Activated naive CD8-positive, alpha-beta T cell treated with anti-CD3 and anti-CD28 coated beads for 36 hours (primary cell): ENCODE measurements at regions not wholly inside any gene's neighbourhood (a gene's known extent, or its start where the extent isn't known, plus 50 kb on each side); places are given as distances from the start of the nearest gene placed in this dataset.

Experiments
- DNase-seq: peaks from one replicate; pipeline ENCODE4 v3.0.0; 2021
- H3K27ac Mint-ChIP-seq: one replicate; pipeline ENCODE4 v1.8.0; 2022; ENCODE audit warnings: mild to moderate bottlenecking, moderate library complexity, mixed read lengths
- H3K27me3 Mint-ChIP-seq: one replicate; pipeline ENCODE4 v1.8.0; 2022; ENCODE audit warnings: mild to moderate bottlenecking, mixed read lengths
- H3K36me3 Mint-ChIP-seq: one replicate; pipeline ENCODE4 v1.8.0; 2021; ENCODE audit warnings: mild to moderate bottlenecking, mixed read lengths
- H3K4me1 Mint-ChIP-seq: one replicate; pipeline ENCODE4 v1.8.0; 2021; ENCODE audit warnings: mixed read lengths
- H3K4me3 Mint-ChIP-seq: one replicate; pipeline ENCODE4 v1.8.0; 2022; ENCODE audit warnings: mild to moderate bottlenecking, moderate library complexity, mixed read lengths
- H3K9me3 Mint-ChIP-seq: one replicate; pipeline ENCODE4 v1.8.0; 2022; ENCODE audit warnings: mixed read lengths

- H3K4me3 Mint-ChIP-seq = no peak overlapping the region
- no peak overlapping the region for H3K27ac Mint-ChIP-seq
- no peaks in the 10 kb centered on the region for H3K36me3 Mint-ChIP-seq
- DNase-seq = no peak
- H3K4me1 Mint-ChIP-seq = peaks cover 9% of the 10 kb centered on the region
- H3K27me3 Mint-ChIP-seq = no peaks in the 10 kb centered on the region
- no peaks in the 10 kb centered on the region for H3K9me3 Mint-ChIP-seq
These were observed 95.5 kb upstream of the SMNDC1 start for GRCh38 chr10:110399965-110400933.

- H3K36me3 Mint-ChIP-seq = no peaks in the 10 kb centered on the region
- H3K27ac Mint-ChIP-seq = no peak overlapping the region
- no peaks in the 10 kb centered on the region for H3K4me1 Mint-ChIP-seq
- DNase-seq = no peak
- no peaks in the 10 kb centered on the region for H3K9me3 Mint-ChIP-seq
- peaks cover 4% of the 10 kb centered on the region for H3K27me3 Mint-ChIP-seq
- no peak overlapping the region for H3K4me3 Mint-ChIP-seq
These were observed 96.2 kb upstream of the DUSP5 start for GRCh38 chr10:110401401-110402076.

GRCh38 chr10:110402077-110402416 is 95.7 kb upstream of the DUSP5 start:
- Mint-ChIP-seq H3K9me3 (no peaks in the 10 kb centered on the region), H3K27ac (no peak overlapping the region), H3K36me3 (no peaks in the 10 kb centered on the region), H3K27me3 (peaks cover 4% of the 10 kb centered on the region), H3K4me1 (no peaks in the 10 kb centered on the region), H3K4me3 (no peak overlapping the region)
- DNase-seq = no peak

GRCh38 chr10:110403593-110403992 is 94.1 kb upstream of the DUSP5 start:
- peaks cover 4% of the 10 kb centered on the region for H3K27me3 Mint-ChIP-seq
- no peak for DNase-seq
- no peaks in the 10 kb centered on the region for H3K36me3 Mint-ChIP-seq

GRCh38 chr10:110404413-110404812 is 93.3 kb upstream of the DUSP5 start:
- H3K4me1 Mint-ChIP-seq = no peaks in the 10 kb centered on the region
- no peaks in the 10 kb centered on the region for H3K9me3 Mint-ChIP-seq
- peaks cover 4% of the 10 kb centered on the region for H3K27me3 Mint-ChIP-seq
- H3K4me3 Mint-ChIP-seq = no peak overlapping the region
- DNase-seq = no peak
- no peak overlapping the region for H3K27ac Mint-ChIP-seq
- no peaks in the 10 kb centered on the region for H3K36me3 Mint-ChIP-seq

More at GRCh38 chr10:110403593-110403992, 94.1 kb upstream of the DUSP5 start:
- Mint-ChIP-seq H3K4me3 (no peak overlapping the region), H3K4me1 (no peaks in the 10 kb centered on the region), H3K9me3 (no peaks in the 10 kb centered on the region), H3K27ac (no peak overlapping the region)

- Mint-ChIP-seq H3K27ac (no peak overlapping the region), H3K9me3 (no peaks in the 10 kb centered on the region), H3K36me3 (no peaks in the 10 kb centered on the region), H3K4me3 (no peak overlapping the region), H3K4me1 (peaks cover under 1% of the 10 kb centered on the region), H3K27me3 (peaks cover 4% of the 10 kb centered on the region)
- no peak for DNase-seq
These were observed 92.9 kb upstream of the DUSP5 start for GRCh38 chr10:110404825-110405224.

GRCh38 chr10:110405380-110405779 is 92.3 kb upstream of the DUSP5 start:
- Mint-ChIP-seq H3K4me1 (peaks cover 4% of the 10 kb centered on the region), H3K36me3 (no peaks in the 10 kb centered on the region), H3K27me3 (peaks cover 4% of the 10 kb centered on the region), H3K27ac (no peak overlapping the region), H3K4me3 (no peak overlapping the region), H3K9me3 (no peaks in the 10 kb centered on the region)
- DNase-seq = no peak

GRCh38 chr10:110407301-110408170 is 90.2 kb upstream of the DUSP5 start:
- H3K27ac Mint-ChIP-seq = no peak overlapping the region

GRCh38 chr10:110408203-110408871 is 89.4 kb upstream of the DUSP5 start:
- peaks cover 17% of the 10 kb centered on the region for H3K4me1 Mint-ChIP-seq
- no peak for DNase-seq
- no peak overlapping the region for H3K27ac Mint-ChIP-seq
- H3K27me3 Mint-ChIP-seq = peaks cover 4% of the 10 kb centered on the region
- no peaks in the 10 kb centered on the region for H3K9me3 Mint-ChIP-seq
- H3K4me3 Mint-ChIP-seq = no peak overlapping the region
- no peaks in the 10 kb centered on the region for H3K36me3 Mint-ChIP-seq

More at GRCh38 chr10:110407301-110408170, 90.2 kb upstream of the DUSP5 start:
- no peaks in the 10 kb centered on the region for H3K36me3 Mint-ChIP-seq
- peaks cover 4% of the 10 kb centered on the region for H3K27me3 Mint-ChIP-seq
- no peak for DNase-seq
- no peaks in the 10 kb centered on the region for H3K9me3 Mint-ChIP-seq
- peaks cover 9% of the 10 kb centered on the region for H3K4me1 Mint-ChIP-seq
- no peak overlapping the region for H3K4me3 Mint-ChIP-seq

- Mint-ChIP-seq H3K36me3 (no peaks in the 10 kb centered on the region), H3K9me3 (peaks cover 2% of the 10 kb centered on the region), H3K27me3 (peaks cover 4% of the 10 kb centered on the region), H3K4me3 (no peak overlapping the region), H3K27ac (no peak overlapping the region), H3K4me1 (peaks cover 23% of the 10 kb centered on the region)
- DNase-seq = no peak
These were observed 88.8 kb upstream of the DUSP5 start for GRCh38 chr10:110408943-110409342.

- Mint-ChIP-seq H3K9me3 (peaks cover 2% of the 10 kb centered on the region), H3K36me3 (no peaks in the 10 kb centered on the region), H3K4me1 (peaks cover 29% of the 10 kb centered on the region), H3K27me3 (peaks cover 4% of the 10 kb centered on the region), H3K27ac (no peak overlapping the region), H3K4me3 (no peak overlapping the region)
- no peak for DNase-seq
These were observed 88.2 kb upstream of the DUSP5 start for GRCh38 chr10:110409488-110409887.

- Mint-ChIP-seq H3K9me3 (peaks cover 2% of the 10 kb centered on the region), H3K27ac (no peak overlapping the region), H3K4me3 (no peak overlapping the region), H3K36me3 (no peaks in the 10 kb centered on the region), H3K27me3 (peaks cover 4% of the 10 kb centered on the region), H3K4me1 (peaks cover 33% of the 10 kb centered on the region)
- DNase-seq = no peak
These were observed 87.8 kb upstream of the DUSP5 start for GRCh38 chr10:110409926-110410325.

GRCh38 chr10:110410329-110411046 is 87.2 kb upstream of the DUSP5 start:
- no peaks in the 10 kb centered on the region for H3K36me3 Mint-ChIP-seq
- H3K9me3 Mint-ChIP-seq = peaks cover 2% of the 10 kb centered on the region
- no peak overlapping the region for H3K27ac Mint-ChIP-seq
- no peak overlapping the region for H3K4me3 Mint-ChIP-seq
- peaks cover 39% of the 10 kb centered on the region for H3K4me1 Mint-ChIP-seq
- peaks cover 4% of the 10 kb centered on the region for H3K27me3 Mint-ChIP-seq
- DNase-seq = no peak

GRCh38 chr10:110411047-110411410 is 86.7 kb upstream of the DUSP5 start:
- H3K36me3 Mint-ChIP-seq = no peaks in the 10 kb centered on the region
- H3K9me3 Mint-ChIP-seq = peaks cover 2% of the 10 kb centered on the region
- H3K4me1 Mint-ChIP-seq = peaks cover 44% of the 10 kb centered on the region
- DNase-seq = no peak
- H3K4me3 Mint-ChIP-seq = no peak overlapping the region
- H3K27me3 Mint-ChIP-seq = peaks cover 3% of the 10 kb centered on the region
- no peak overlapping the region for H3K27ac Mint-ChIP-seq
